BLaER1 (cell line): ENCODE measurements at regions not wholly inside any gene's neighbourhood (a gene's known extent, or its start where the extent isn't known, plus 50 kb on each side); places are given as distances from the start of the nearest gene placed in this dataset.

Source experiments
- H3K27ac ChIP-seq: shearing (Covaris generic); formaldehyde crosslinking; 2 replicates; pipeline ENCODE4 v1.8.1; 2022
- H3K27me3 ChIP-seq: shearing (Covaris generic); formaldehyde crosslinking; 2 replicates; pipeline ENCODE4 v1.8.1; 2022
- H3K36me3 ChIP-seq: shearing (Covaris generic); formaldehyde crosslinking; 2 replicates; pipeline ENCODE4 v1.8.1; 2022
- H3K4me1 ChIP-seq: shearing (Covaris generic); formaldehyde crosslinking; 2 replicates; pipeline ENCODE4 v1.8.1; 2022
- H3K4me2 ChIP-seq: shearing (Covaris generic); formaldehyde crosslinking; 2 replicates; pipeline ENCODE4 v1.8.1; 2022
- H3K4me3 ChIP-seq: shearing (Covaris generic); formaldehyde crosslinking; 2 replicates; pipeline ENCODE4 v1.8.1; 2022
- H3K9ac ChIP-seq: shearing (Covaris generic); formaldehyde crosslinking; 2 replicates; pipeline ENCODE4 v1.8.1; 2022
- H3K9me3 ChIP-seq: shearing (Covaris generic); formaldehyde crosslinking; 2 replicates; pipeline ENCODE4 v1.8.1; 2022
- H4K20me1 ChIP-seq: shearing (Covaris generic); formaldehyde crosslinking; 2 replicates; pipeline ENCODE4 v1.8.1; 2022
- Cebpa-rat ChIP-seq: shearing (Covaris generic); IDR thresholded peaks from 2 replicates; pipeline ENCODE4 v1.8.1; 2022

GRCh38 chr20:54846948-54847347 lies 371.6 kb downstream of the DOK5 start:
- Histone ChIP-seq H4K20me1 (no peaks in the 10 kb centered on the region), H3K36me3 (no peaks in the 10 kb centered on the region), H3K9ac (no peak overlapping the region), H3K4me3 (no peak overlapping the region), H3K4me1 (no peaks in the 10 kb centered on the region), H3K27ac (no peak overlapping the region), H3K4me2 (no peak overlapping the region), H3K9me3 (no peaks in the 10 kb centered on the region), H3K27me3 (no peaks in the 10 kb centered on the region)
- TF ChIP-seq Cebpa-rat, result no peak

DNA sequence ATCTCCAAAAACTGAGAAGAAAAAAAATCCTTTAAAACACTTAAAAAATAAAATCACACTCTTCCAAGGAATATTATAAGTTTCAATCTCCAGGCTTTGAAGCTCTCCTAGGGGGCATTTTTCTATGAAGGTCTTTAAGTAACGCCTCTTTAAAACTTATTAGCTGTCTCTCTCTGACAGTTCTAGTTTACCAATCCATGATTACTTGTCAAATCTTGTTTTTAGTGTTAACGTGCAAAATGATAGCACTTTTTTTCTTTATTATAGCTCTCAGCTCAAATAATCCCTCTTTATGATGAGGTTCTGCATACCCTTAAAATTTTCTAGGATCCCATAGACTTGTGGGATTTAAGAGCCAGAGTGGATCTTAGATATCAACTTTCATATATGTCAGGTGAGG lies 369.0 kb downstream of the DOK5 start:
- no peak overlapping the region for H3K4me3 ChIP-seq
- no peaks in the 10 kb centered on the region for H3K36me3 ChIP-seq
- H3K4me1 ChIP-seq, result no peaks in the 10 kb centered on the region
- H4K20me1 ChIP-seq, result no peaks in the 10 kb centered on the region
- no peaks in the 10 kb centered on the region for H3K9me3 ChIP-seq
- no peaks in the 10 kb centered on the region for H3K27me3 ChIP-seq
- H3K9ac ChIP-seq, result no peak overlapping the region
- no peak overlapping the region for H3K27ac ChIP-seq
- no peak for TF ChIP-seq Cebpa-rat
- no peak overlapping the region for H3K4me2 ChIP-seq

- TF ChIP-seq Cebpa-rat, result no peak
- no peak overlapping the region for H3K4me2 ChIP-seq
- no peak overlapping the region for H3K4me3 ChIP-seq
- H4K20me1 ChIP-seq, result no peaks in the 10 kb centered on the region
- H3K9ac ChIP-seq, result no peak overlapping the region
- H3K36me3 ChIP-seq, result no peaks in the 10 kb centered on the region
- H3K27ac ChIP-seq, result no peak overlapping the region
- no peaks in the 10 kb centered on the region for H3K27me3 ChIP-seq
- H3K9me3 ChIP-seq, result no peaks in the 10 kb centered on the region
- H3K4me1 ChIP-seq, result no peaks in the 10 kb centered on the region
These were observed 368.5 kb downstream of the DOK5 start for GRCh38 chr20:54843865-54844264.

DNA sequence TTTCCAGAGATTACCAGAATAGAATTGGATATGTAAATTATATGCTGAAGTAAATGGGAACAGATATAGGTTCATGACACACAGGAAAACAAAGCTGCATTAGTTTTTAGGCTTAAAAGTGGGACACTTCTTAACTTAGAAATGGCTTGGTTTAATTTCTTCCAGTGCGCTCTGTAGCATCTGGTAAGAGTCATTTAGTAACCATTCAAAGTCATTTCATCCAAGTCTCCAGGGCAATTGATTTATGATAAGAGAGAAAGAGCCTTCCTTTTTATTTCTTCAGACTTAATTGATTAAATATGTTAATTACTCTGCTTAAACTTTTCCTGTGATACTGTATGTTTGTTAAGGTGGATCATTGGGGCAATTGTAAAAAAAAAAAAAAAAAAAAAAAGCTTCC lies 368.0 kb downstream of the DOK5 start:
- H3K4me2 ChIP-seq, result no peak overlapping the region
- H4K20me1 ChIP-seq, result no peaks in the 10 kb centered on the region
- no peaks in the 10 kb centered on the region for H3K4me1 ChIP-seq
- no peak overlapping the region for H3K4me3 ChIP-seq
- H3K9ac ChIP-seq, result no peak overlapping the region
- no peaks in the 10 kb centered on the region for H3K9me3 ChIP-seq
- no peak for TF ChIP-seq Cebpa-rat
- H3K27me3 ChIP-seq, result no peaks in the 10 kb centered on the region
- no peaks in the 10 kb centered on the region for H3K36me3 ChIP-seq
- H3K27ac ChIP-seq, result no peak overlapping the region

DNA sequence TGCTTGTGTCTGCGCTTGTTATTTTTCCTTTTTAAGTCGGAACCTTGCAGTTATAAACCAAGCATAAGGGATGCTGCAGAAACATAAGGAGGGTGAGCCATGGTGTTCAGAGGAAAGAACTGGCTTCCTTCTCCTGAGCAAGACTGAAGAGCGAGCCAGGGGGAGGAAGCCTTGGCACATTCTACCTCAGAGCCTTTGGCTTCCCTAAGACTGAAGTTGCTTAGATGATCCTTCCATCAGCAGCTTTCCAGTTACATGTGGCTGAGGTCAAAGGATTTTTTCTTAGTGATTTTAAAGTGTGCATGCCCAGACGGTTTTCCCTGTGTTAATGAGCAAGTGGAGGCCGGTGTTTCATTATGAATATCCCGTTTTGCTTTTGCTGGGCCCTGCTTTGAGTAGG lies 363.8 kb downstream of the DOK5 start:
- H3K4me3 ChIP-seq, result no peak overlapping the region
- no peak overlapping the region for H3K27ac ChIP-seq
- H3K4me1 ChIP-seq, result no peaks in the 10 kb centered on the region
- TF ChIP-seq Cebpa-rat, result no peak
- no peaks in the 10 kb centered on the region for H3K9me3 ChIP-seq
- no peak overlapping the region for H3K9ac ChIP-seq
- no peak overlapping the region for H3K4me2 ChIP-seq
- H3K36me3 ChIP-seq, result no peaks in the 10 kb centered on the region
- H4K20me1 ChIP-seq, result no peaks in the 10 kb centered on the region
- no peaks in the 10 kb centered on the region for H3K27me3 ChIP-seq

DNA sequence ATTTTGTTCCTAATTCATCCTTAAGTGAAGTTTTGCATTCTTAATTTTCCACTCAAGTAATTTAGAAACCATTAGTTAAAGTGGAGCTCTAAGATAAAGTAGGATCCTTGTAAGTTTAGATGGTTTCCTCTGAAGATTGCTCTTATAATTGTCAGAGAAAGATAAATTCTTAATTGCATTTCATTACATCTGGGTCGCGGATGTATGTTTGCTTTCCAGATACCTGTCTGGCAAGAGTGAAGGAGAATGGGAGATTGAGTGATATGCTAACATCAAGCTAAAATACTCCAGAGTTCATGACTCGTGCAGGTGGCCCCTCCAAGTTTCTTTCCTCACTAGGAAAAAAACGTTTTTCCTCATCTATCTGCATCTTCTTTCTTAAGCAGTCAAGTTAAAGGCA lies 361.8 kb downstream of the DOK5 start:
- Histone ChIP-seq H3K4me2 (no peak overlapping the region), H3K9me3 (no peaks in the 10 kb centered on the region), H3K9ac (no peak overlapping the region), H3K4me3 (no peak overlapping the region), H3K4me1 (no peaks in the 10 kb centered on the region), H3K27ac (no peak overlapping the region), H3K27me3 (no peaks in the 10 kb centered on the region), H4K20me1 (no peaks in the 10 kb centered on the region), H3K36me3 (no peaks in the 10 kb centered on the region)
- TF ChIP-seq Cebpa-rat, result no peak

GRCh38 chr20:54822386-54822785 lies 347.0 kb downstream of the DOK5 start:
- H3K4me3 ChIP-seq, result no peak overlapping the region
- no peaks in the 10 kb centered on the region for H3K4me1 ChIP-seq
- H4K20me1 ChIP-seq, result no peaks in the 10 kb centered on the region
- no peaks in the 10 kb centered on the region for H3K9me3 ChIP-seq
- no peak overlapping the region for H3K27ac ChIP-seq
- no peak overlapping the region for H3K9ac ChIP-seq
- no peaks in the 10 kb centered on the region for H3K36me3 ChIP-seq
- H3K27me3 ChIP-seq, result no peaks in the 10 kb centered on the region
- TF ChIP-seq Cebpa-rat, result no peak
- no peak overlapping the region for H3K4me2 ChIP-seq

DNA sequence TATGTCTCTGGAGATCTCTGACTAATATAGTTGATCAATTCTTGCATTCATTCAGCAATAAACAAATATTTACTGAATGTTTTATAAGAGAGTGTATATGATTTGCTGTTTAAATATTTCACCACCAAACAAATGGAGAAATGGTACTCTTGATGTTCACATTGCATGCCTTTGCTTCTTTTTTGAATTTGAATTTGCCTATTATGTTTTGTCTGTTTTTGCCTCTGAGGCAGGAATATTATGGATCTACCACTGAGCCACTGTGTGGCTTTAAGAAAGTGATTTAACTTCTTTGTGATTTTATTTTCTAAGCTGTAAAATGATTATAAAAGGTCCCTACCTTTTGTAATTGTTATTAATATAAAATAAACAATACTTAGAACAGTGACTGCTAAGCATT lies 345.0 kb downstream of the DOK5 start:
- Histone ChIP-seq H3K27ac (no peak overlapping the region), H3K9me3 (no peaks in the 10 kb centered on the region), H3K27me3 (no peaks in the 10 kb centered on the region), H3K36me3 (no peaks in the 10 kb centered on the region), H3K4me2 (no peak overlapping the region), H4K20me1 (no peaks in the 10 kb centered on the region), H3K4me1 (no peaks in the 10 kb centered on the region), H3K9ac (no peak overlapping the region), H3K4me3 (no peak overlapping the region)
- no peak for TF ChIP-seq Cebpa-rat

DNA sequence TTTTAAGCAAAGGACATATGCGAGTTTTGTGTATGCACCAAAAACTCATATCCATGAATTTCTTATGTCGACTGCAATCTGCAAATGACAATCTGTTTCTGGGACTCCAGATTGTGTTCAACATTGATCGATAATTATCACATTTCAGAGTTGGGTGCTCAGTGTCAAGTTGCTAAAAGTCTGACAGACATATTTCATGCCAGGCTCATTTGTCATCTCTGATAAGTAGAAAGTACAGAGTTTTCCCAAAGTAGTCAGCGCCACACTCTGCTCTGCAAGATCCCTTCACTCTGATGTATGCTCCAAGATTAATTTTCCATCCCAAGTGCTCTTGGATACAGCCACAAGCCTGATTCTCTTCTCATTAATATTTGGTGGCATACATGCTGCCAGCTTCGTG lies 331.1 kb downstream of the DOK5 start:
- no peak overlapping the region for H3K4me3 ChIP-seq

DNA sequence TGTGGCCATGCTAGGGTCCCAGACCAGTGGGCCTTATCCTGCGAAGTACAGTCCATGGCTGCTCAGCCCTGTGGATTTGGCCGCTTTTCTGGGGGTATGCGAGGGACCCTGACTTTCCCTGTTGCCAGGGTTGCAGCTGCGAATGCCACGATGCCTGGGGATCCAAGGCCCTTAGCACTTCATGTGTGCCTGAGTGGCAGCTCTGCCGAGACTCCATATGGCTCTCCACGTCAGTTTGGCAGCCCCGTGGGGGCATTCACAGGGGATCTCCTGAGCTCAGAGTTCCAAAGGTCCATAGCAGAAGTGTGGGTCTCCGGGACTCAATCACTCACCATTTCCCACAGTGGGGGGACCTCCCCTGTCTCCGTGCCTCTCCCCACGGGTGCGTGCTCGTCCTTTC lies 319.5 kb downstream of the DOK5 start:
- Histone ChIP-seq H3K4me1 (no peaks in the 10 kb centered on the region), H3K9me3 (no peaks in the 10 kb centered on the region), H3K27me3 (no peaks in the 10 kb centered on the region), H3K36me3 (no peaks in the 10 kb centered on the region), H3K27ac (no peak overlapping the region), H3K9ac (no peak overlapping the region), H3K4me3 (no peak overlapping the region), H3K4me2 (no peak overlapping the region), H4K20me1 (no peaks in the 10 kb centered on the region)
- TF ChIP-seq Cebpa-rat, result no peak

More for the DNA sequence above, 331.1 kb downstream of the DOK5 start:
- Histone ChIP-seq H3K4me1 (no peaks in the 10 kb centered on the region), H3K9ac (no peak overlapping the region), H4K20me1 (no peaks in the 10 kb centered on the region), H3K36me3 (no peaks in the 10 kb centered on the region), H3K27ac (no peak overlapping the region), H3K4me2 (no peak overlapping the region), H3K9me3 (no peaks in the 10 kb centered on the region), H3K27me3 (no peaks in the 10 kb centered on the region)
- no peak for TF ChIP-seq Cebpa-rat

GRCh38 chr20:54794110-54794509 lies 318.7 kb downstream of the DOK5 start:
- Histone ChIP-seq H4K20me1 (no peaks in the 10 kb centered on the region), H3K4me2 (no peak overlapping the region), H3K27ac (no peak overlapping the region), H3K4me1 (no peaks in the 10 kb centered on the region), H3K9ac (no peak overlapping the region), H3K9me3 (no peaks in the 10 kb centered on the region), H3K27me3 (no peaks in the 10 kb centered on the region), H3K36me3 (no peaks in the 10 kb centered on the region), H3K4me3 (no peak overlapping the region)
- no peak for TF ChIP-seq Cebpa-rat
